Hematopoietic multipotent progenitor cell treated with erythropoietin and hydrocortisone succinate and interleukin-3 and kit ligand, for 4 days (in vitro differentiated cells): ENCODE measurements at regions not wholly inside any gene's neighbourhood (a gene's known extent, or its start where the extent isn't known, plus 50 kb on each side); places are given as distances from the start of the nearest gene placed in this dataset.
"Not testable (repeated sequence)": the region's sequence is repeated elsewhere in the genome, so short reads cannot be mapped to it uniquely, and the experiment has no call there.

ENCODE experiments used
- DNase-seq: peaks from one replicate; pipeline ENCODE4 v3.0.0-alpha.2; 2015

- no peak for DNase-seq
These were observed 425.6 kb downstream of the SUCLG1 start for GRCh38 chr2:84033347-84033974.

GRCh38 chr2:84031312-84032050 lies 427.6 kb downstream of the SUCLG1 start:
- no peak for DNase-seq

- no peak for DNase-seq
These were observed 429.0 kb downstream of the SUCLG1 start for GRCh38 chr2:84029903-84030575.

GRCh38 chr2:84026818-84027217 lies 432.3 kb downstream of the SUCLG1 start:
- no peak for DNase-seq

- peak; percentile 70 for DNase-seq
These were observed 436.2 kb downstream of the SUCLG1 start for GRCh38 chr2:84022810-84023431.

GRCh38 chr2:84017010-84017409 lies 442.1 kb downstream of the SUCLG1 start:
- DNase-seq = no peak

- DNase-seq = no peak
These were observed 442.9 kb downstream of the SUCLG1 start for GRCh38 chr2:84016183-84016582.

GRCh38 chr2:83997889-83998288 lies 461.2 kb downstream of the SUCLG1 start:
- no peak for DNase-seq

GRCh38 chr2:83994633-83995179 lies 464.4 kb downstream of the SUCLG1 start:
- no peak for DNase-seq

GRCh38 chr2:83993873-83994632 lies 465.0 kb downstream of the SUCLG1 start:
- DNase-seq = no peak

GRCh38 chr2:83991992-83992391 lies 467.1 kb downstream of the SUCLG1 start:
- DNase-seq = no peak

- DNase-seq = peak; percentile 13
These were observed 468.4 kb downstream of the SUCLG1 start for GRCh38 chr2:83990636-83991035.

- DNase-seq = not testable (repeated sequence)
These were observed 482.5 kb downstream of the SUCLG1 start for GRCh38 chr2:83976628-83977027.

- DNase-seq = peak; percentile 12
These were observed 487.0 kb downstream of the SUCLG1 start for GRCh38 chr2:83972128-83972527.

- peak; percentile 93 for DNase-seq
These were observed 487.5 kb downstream of the SUCLG1 start for GRCh38 chr2:83971547-83971946.

- DNase-seq = peak; percentile 52
These were observed 488.7 kb downstream of the SUCLG1 start for GRCh38 chr2:83970217-83970929.

GRCh38 chr2:83969085-83969484 lies 490.0 kb downstream of the SUCLG1 start:
- DNase-seq = peak; percentile 15

GRCh38 chr2:83967854-83968253 lies 491.2 kb downstream of the SUCLG1 start:
- peak; percentile 15 for DNase-seq

GRCh38 chr2:83966946-83967345 lies 492.1 kb downstream of the SUCLG1 start:
- not testable (repeated sequence) for DNase-seq

- DNase-seq = no peak
These were observed 497.6 kb downstream of the SUCLG1 start for GRCh38 chr2:83961512-83961911.

- DNase-seq = no peak
These were observed 498.7 kb downstream of the SUCLG1 start for GRCh38 chr2:83960371-83960770.

- no peak for DNase-seq
These were observed 499.8 kb downstream of the SUCLG1 start for GRCh38 chr2:83959266-83959665.
